ENCODE measurements at regions not wholly inside any gene's neighbourhood (a gene's known extent, or its start where the extent isn't known, plus 50 kb on each side); places are given as distances from the start of the nearest gene placed in this dataset.

DNA sequence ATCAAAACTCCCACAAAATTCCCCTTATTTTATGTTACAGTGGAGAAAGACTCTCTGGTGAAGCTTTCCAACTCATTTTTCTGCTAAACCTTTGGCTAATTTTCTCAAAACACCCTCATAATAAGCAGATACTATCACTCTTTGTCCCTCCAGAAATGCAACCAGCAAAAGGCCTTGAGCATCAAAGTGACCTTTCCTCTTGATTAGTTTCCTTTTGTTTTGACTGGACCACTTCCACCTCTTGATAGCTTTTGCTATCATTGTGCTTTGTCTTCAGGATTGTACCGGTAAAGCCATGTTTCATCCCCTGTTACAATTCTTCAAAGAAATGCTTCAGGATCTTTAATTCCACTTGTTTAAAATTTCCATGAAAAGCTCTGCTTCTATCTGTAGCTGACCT, 115.1 kb upstream of the SLC13A1 start:
- no peak for DNase-seq (ENCODE audit: low read depth in 1 of 2, low spot score in 1 of 2)
- in situ Hi-C loops (cut with HindIII; ENCODE audit: low pct_unique_long_range_greater_than_20kb, low sequenced_read_pairs) = no loop called here
- no peak for TF ChIP-seq JUND (IDR thresholded peaks at IDR 0.05; ENCODE audit: low read depth)

DNA sequence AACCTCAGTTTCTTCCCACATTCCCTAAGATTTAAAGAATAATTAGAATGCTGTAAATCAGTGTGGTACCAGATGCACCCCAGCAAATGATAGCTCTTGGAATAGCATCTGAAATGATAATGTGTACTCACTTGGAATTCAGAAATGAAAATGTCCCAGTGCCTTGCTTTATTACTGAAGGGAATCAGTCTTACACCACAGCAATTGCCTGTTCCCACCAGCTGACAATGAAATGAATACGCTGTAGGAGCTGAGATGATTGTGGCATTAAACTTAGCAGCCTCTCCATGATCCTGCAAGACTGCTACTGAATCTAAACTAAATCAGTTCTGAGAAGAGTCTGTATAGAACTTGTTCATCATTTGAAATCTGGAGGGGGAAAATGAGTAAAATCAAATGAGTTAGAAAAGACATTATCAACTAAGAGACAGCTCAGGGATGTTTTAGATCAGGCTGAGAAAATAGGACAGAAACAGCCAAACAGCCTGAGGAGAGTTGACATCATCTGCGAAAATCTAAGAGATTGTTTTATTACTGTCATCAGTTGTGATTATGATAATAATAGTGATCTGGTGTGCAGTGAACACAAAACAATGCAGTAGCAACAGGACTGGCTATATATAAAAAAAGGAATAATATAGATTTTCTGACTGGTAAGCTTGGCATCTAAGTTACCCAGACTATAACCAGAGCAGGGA, 108.6 kb upstream of the SLC13A1 start:
- TF ChIP-seq JUND (IDR thresholded peaks at IDR 0.05; ENCODE audit: low read depth) = no peak
- no peak for DNase-seq (ENCODE audit: low read depth in 1 of 2, low spot score in 1 of 2)
- in situ Hi-C loops (cut with HindIII; ENCODE audit: low pct_unique_long_range_greater_than_20kb, low sequenced_read_pairs) = no loop called here

DNA sequence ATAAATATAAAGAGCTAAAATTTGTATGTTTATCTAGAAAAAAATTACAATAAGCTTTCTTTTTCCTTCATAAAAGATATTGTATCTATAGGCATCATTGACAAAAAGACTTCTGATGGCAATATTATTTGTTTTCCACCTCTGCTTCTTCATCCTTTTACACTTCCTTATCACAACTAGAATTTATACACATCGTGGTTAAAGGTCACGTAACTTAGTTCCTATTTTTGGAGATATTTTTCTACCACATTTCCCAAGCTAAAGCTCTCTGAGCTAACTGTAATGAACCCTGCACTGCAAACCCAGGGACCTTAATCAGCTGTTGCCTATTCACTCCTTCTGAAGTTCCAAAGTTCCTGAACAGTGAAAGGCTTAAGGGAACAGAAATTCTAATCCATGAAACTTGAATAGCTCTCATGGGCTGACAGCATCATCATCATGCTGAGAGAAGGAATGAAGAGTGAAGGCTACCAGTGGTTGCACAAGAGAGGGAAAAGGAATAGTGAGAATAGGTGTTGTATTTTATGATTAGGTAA, 106.1 kb upstream of the SLC13A1 start:
- no peak for TF ChIP-seq JUND (IDR thresholded peaks at IDR 0.05; ENCODE audit: low read depth)
- DNase-seq (ENCODE audit: low read depth in 1 of 2, low spot score in 1 of 2) = no peak
- in situ Hi-C loops (cut with HindIII; ENCODE audit: low pct_unique_long_range_greater_than_20kb, low sequenced_read_pairs) = no loop called here

DNA sequence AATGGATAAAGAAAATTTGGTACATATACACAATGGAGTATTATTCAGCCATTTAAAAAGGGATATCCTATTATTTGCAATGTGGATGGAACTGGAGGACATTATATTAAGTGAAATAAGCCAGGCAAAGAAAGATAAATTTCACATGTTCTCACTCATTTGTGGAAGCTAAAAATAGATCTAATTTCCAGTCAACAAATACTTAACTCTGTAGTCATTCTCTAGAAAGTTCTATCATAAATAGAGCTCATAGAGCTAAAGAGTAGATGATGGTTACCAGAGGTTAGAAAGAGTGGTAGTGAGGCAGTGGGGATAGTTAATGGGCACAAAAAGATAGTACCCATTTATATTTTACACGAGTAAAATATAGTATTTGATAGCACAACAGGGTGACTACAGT, 104.2 kb upstream of the SLC13A1 start:
- in situ Hi-C loops (cut with HindIII; ENCODE audit: low pct_unique_long_range_greater_than_20kb, low sequenced_read_pairs) = no loop called here
- no peak for DNase-seq (ENCODE audit: low read depth in 1 of 2, low spot score in 1 of 2)
- no peak for TF ChIP-seq JUND (IDR thresholded peaks at IDR 0.05; ENCODE audit: low read depth)

DNA sequence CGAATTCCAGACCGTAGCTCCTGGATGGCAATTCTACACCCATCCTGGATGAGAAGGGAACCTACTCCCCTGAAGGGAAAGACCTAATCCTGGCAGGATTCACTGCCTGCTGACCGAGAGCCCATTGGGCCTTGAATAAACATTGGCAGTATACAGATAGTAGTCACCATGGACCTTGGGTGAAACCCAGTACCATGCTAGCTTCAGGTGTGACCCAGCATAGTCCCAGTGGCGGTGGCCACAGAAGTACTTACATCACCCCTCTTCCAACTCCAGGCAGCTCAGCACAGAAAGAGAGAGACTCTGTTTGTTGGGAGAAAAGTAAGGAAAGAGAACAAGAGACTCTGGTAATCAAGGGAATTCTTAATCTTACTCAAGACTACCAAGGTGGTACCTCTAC, 97.2 kb upstream of the SLC13A1 start:
- in situ Hi-C loops (cut with HindIII; ENCODE audit: low pct_unique_long_range_greater_than_20kb, low sequenced_read_pairs) = no loop called here
- no peak for TF ChIP-seq JUND (IDR thresholded peaks at IDR 0.05; ENCODE audit: low read depth)
- no peak for DNase-seq (ENCODE audit: low read depth in 1 of 2, low spot score in 1 of 2)

DNA sequence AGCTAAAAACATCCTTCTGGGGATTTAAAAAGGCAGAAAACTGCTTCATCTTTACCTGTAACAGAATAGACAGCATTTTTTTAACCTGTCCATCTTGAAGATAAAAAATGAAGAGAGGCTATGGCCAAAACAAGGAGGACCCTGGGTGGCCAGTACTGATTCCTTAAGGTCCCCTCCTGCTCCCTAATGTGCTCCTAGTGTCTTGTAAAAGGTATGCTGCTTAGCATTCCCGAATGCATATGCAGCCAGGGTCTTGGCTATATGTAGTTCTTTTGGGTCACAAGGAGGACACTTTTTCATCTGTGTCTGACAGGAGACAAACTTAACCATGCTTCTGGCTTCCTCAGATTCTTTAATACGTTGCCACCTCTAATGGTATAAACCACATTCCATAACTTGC, 93.9 kb upstream of the SLC13A1 start:
- in situ Hi-C loops (cut with HindIII; ENCODE audit: low pct_unique_long_range_greater_than_20kb, low sequenced_read_pairs) = no loop called here
- TF ChIP-seq JUND (IDR thresholded peaks at IDR 0.05; ENCODE audit: low read depth) = no peak
- DNase-seq (ENCODE audit: low read depth in 1 of 2, low spot score in 1 of 2) = no peak

DNA sequence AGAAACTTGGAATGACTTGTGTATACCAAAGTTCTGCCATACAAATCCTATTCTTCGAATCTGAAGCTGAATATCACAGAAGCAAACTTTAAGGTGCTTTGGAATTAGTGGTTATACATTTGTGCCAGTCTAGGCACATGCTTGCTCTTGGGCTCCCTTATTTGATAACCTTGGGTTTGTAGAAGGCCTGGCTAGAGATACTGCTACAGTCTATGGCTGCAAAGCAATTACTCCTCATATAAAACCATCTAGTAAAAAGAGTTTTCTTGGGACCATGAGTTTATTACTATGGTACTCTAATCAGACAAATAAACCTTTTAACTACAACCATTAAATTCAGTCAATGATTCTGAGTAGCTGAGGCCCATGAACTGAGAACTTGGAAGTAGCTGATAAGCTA, 92.5 kb upstream of the SLC13A1 start:
- no peak for TF ChIP-seq JUND (IDR thresholded peaks at IDR 0.05; ENCODE audit: low read depth)
- DNase-seq (ENCODE audit: low read depth in 1 of 2, low spot score in 1 of 2) = no peak
- in situ Hi-C loops (cut with HindIII; ENCODE audit: low pct_unique_long_range_greater_than_20kb, low sequenced_read_pairs) = no loop called here

DNA sequence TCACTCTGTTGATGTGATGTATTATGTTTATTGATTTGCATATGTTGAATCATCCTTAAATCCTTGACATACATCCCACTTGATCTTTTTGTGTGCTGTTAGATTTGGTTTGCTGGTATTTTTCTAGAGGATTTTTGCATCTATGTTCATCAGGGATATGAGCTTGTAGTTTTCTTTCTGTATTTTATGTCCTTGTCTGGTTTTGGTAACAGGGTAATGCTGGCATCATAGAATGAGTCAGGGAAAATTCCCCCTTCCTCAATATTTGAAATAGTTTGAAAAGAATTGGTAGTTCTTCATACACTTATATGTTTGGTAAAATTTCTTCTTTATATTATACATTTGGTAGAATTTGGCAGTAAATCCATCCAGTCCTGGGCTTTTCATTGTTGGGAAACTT, 89.4 kb upstream of the SLC13A1 start:
- no peak for DNase-seq (ENCODE audit: low read depth in 1 of 2, low spot score in 1 of 2)
- in situ Hi-C loops (cut with HindIII; ENCODE audit: low pct_unique_long_range_greater_than_20kb, low sequenced_read_pairs) = no loop called here
- TF ChIP-seq JUND (IDR thresholded peaks at IDR 0.05; ENCODE audit: low read depth) = no peak

DNA sequence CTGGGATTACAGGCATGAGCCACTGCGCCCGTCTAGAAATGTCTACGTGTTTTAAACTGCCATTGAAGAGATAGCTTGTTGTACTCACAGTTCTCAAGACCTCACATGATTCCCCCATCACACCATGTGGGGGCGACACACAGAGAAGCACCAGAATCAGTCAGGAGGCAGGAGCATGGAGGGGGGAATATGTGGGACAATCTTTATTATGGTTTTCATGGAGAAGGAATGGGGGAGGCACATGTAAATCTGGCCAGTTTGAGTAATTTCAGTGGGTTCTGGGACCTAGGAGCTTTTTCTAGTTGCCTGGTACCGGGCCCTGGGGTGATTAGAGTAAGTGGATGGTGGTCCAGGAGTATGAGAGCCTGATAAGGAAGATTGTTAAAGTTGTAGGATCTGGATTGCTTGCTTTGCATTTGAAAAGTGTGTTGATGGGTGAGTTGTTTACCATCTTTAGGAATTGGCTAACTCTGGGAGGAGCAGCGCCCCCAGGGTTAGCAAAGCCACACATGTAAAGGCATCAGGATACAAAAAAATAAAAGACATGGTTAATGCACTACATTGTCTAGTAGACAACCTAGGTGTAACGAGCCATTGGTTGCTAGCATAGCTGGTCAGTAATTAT, 85.4 kb upstream of the SLC13A1 start:
- in situ Hi-C loops (cut with HindIII; ENCODE audit: low pct_unique_long_range_greater_than_20kb, low sequenced_read_pairs) = no loop called here
- TF ChIP-seq JUND (IDR thresholded peaks at IDR 0.05; ENCODE audit: low read depth) = no peak
- DNase-seq (ENCODE audit: low read depth in 1 of 2, low spot score in 1 of 2) = no peak

DNA sequence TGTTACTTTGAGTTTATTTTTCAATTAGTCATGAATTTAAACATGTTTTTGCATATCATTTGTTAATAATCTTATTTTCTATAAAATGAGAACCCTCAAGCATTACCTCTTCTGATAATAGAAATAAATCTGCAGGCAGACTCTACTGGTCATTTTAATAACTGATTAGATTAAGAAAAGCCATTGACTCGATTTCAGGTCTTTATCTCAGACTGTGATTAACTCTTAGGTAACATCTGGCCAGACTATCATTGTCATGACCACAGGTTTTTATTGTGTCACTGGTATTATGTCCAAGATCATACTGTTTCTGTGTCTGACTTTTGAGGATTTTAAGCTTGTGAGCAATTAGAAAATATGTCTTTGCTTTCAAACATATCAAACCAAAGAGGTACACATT, 83.6 kb upstream of the SLC13A1 start:
- DNase-seq (ENCODE audit: low read depth in 1 of 2, low spot score in 1 of 2) = no peak
- in situ Hi-C loops (cut with HindIII; ENCODE audit: low pct_unique_long_range_greater_than_20kb, low sequenced_read_pairs) = no loop called here
- no peak for TF ChIP-seq JUND (IDR thresholded peaks at IDR 0.05; ENCODE audit: low read depth)

DNA sequence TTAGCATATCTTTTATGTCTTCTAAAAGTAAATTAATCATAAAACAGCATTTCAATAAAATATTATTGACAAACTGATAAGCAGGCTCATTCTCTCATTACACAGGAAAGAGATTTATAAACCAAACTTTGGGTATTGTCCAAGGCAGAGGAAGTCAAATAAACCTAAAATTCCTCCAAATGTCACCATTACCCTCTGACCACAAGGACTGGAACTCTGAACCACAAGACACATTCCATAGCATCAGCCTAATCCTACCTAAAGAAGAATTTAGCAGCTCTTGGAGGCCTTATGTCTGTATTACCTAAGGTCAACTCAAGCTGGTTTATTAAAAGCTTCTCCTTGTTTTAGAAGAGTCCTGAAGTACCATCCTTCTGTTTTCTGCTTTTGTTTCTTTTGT, 82.4 kb upstream of the SLC13A1 start:
- no peak for TF ChIP-seq JUND (IDR thresholded peaks at IDR 0.05; ENCODE audit: low read depth)
- in situ Hi-C loops (cut with HindIII; ENCODE audit: low pct_unique_long_range_greater_than_20kb, low sequenced_read_pairs) = no loop called here
- peak in 1 of 2 experiments; percentile 47 for DNase-seq (ENCODE audit: low read depth in 1 of 2, low spot score in 1 of 2)

DNA sequence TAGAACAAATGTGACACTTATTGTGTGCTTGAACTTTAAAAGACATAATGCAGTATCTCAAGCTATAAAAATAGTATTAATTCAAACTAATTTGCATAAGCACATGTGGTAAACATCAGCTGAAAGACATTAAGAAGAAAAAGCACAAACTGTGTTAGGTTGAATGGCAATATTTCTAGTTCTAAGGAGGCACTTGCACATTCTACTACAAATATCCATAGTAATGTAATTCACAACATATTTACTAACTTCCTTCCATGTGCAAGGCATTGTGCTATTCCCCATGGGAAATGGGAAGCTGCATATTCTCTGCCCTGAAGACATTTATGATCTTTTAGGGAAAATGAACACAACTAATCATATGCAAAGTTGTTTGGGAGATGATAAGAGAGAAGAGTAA, 80.2 kb upstream of the SLC13A1 start:
- TF ChIP-seq JUND (IDR thresholded peaks at IDR 0.05; ENCODE audit: low read depth) = no peak
- DNase-seq (ENCODE audit: low read depth in 1 of 2, low spot score in 1 of 2) = no peak
- in situ Hi-C loops (cut with HindIII; ENCODE audit: low pct_unique_long_range_greater_than_20kb, low sequenced_read_pairs) = no loop called here

DNA sequence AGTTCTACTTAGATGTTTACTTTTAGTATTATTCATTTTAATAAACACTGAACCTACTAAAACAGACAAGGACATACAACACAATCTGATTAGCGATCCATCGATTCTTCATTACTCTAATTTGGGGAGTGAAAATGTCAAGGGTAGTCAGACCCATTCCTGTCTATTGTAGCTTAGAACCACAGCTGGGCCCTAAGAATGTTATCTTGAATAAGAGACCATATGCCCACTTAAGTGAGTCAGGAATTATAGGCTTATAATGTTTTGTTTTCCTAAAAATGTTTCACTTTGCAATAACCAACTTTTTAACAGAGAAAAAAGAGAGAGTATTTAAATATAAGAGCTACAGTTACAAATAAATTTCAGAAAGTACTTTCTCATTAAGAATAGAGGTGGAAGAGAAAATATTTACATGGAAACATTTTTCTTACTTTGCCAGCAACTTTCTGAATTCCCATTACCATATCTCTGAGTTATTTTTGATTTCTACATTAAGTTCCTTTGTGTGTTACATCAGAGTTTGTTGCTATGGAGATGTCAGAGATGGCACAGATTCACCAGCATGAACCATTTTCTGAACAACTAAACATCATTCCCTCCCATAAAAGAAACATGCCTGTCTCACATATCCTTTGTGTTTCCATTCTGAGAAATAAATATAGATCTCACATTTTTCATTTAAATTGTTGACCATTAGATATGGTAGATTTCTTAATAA, 75.4 kb upstream of the SLC13A1 start:
- in situ Hi-C loops (cut with HindIII; ENCODE audit: low pct_unique_long_range_greater_than_20kb, low sequenced_read_pairs) = no loop called here
- TF ChIP-seq JUND (IDR thresholded peaks at IDR 0.05; ENCODE audit: low read depth) = no peak
- DNase-seq (ENCODE audit: low read depth in 1 of 2, low spot score in 1 of 2) = no peak

Data from T47D (cell line).